MM.1S (cell line): ENCODE measurements at regions not wholly inside any gene's neighbourhood (a gene's known extent, or its start where the extent isn't known, plus 50 kb on each side); places are given as distances from the start of the nearest gene placed in this dataset.

Source experiments
- EZH2 ChIP-seq: fragments of 300-600 bp; sonication (generic); optimal IDR thresholded peaks from 2 replicates; pipeline ENCODE3; 2017; ENCODE audit warnings: low read depth, mild to moderate bottlenecking, antibody characterized with exemption, low read length, mixed read lengths
- TF ChIP-seq, protein P1 (sequence below): fragments of 300-600 bp; sonication (generic); IDR thresholded peaks from 2 replicates; pipeline ENCODE4 v1.5.1; 2016; ENCODE audit warnings: antibody characterized with exemption, low read length, mixed read lengths

DNA sequence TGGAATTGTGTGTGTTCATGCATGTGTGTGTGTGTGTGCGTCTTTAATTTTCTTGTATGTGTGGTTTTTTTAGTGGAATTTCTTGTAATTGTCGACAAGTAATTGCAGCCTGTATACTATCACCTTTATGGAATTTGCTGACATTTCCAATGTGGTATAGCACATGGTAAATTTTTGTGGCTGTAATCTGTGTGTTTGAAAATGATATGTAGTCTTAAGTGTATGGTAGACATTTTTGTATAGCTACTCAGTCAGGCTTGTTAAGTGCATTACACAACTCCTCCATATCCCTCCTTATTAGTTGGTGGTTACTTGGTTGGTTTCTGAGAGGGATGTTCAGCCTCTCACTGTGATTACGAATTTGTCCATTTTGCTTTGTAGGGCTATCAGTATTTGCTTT lies 384.5 kb upstream of the HSF2 start:
- TF ChIP-seq, protein P1, sequence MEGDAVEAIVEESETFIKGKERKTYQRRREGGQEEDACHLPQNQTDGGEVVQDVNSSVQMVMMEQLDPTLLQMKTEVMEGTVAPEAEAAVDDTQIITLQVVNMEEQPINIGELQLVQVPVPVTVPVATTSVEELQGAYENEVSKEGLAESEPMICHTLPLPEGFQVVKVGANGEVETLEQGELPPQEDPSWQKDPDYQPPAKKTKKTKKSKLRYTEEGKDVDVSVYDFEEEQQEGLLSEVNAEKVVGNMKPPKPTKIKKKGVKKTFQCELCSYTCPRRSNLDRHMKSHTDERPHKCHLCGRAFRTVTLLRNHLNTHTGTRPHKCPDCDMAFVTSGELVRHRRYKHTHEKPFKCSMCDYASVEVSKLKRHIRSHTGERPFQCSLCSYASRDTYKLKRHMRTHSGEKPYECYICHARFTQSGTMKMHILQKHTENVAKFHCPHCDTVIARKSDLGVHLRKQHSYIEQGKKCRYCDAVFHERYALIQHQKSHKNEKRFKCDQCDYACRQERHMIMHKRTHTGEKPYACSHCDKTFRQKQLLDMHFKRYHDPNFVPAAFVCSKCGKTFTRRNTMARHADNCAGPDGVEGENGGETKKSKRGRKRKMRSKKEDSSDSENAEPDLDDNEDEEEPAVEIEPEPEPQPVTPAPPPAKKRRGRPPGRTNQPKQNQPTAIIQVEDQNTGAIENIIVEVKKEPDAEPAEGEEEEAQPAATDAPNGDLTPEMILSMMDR: no peak
- no peak for TF ChIP-seq EZH2
